HG02759 (cell line): ENCODE measurements at regions not wholly inside any gene's neighbourhood (a gene's known extent, or its start where the extent isn't known, plus 50 kb on each side); places are given as distances from the start of the nearest gene placed in this dataset.
"Not testable (repeated sequence)": the region's sequence is repeated elsewhere in the genome, so short reads cannot be mapped to it uniquely, and the experiment has no call there.

Source experiments
- ATAC-seq: cut with Tn5 transposase; IDR thresholded peaks from one replicate; pipeline ENCODE4 v1.9.1; 2021; ENCODE audit warnings: mild to moderate bottlenecking, moderate library complexity; ENCODE audit not compliant: unreplicated experiment

GRCh38 chr19:28578786-28579505 is 634.0 kb downstream of the UQCRFS1 start:
- no peak for ATAC-seq

GRCh38 chr19:28578208-28578607 is 634.7 kb downstream of the UQCRFS1 start:
- ATAC-seq = no peak

GRCh38 chr19:28577666-28578065 is 635.3 kb downstream of the UQCRFS1 start:
- no peak for ATAC-seq

- ATAC-seq = no peak
Measured at GRCh38 chr19:28577233-28577632, 635.7 kb downstream of the UQCRFS1 start.

GRCh38 chr19:28575816-28576215 is 637.1 kb downstream of the UQCRFS1 start:
- ATAC-seq = no peak

GRCh38 chr19:28575312-28575711 is 637.6 kb downstream of the UQCRFS1 start:
- not testable (repeated sequence) for ATAC-seq

GRCh38 chr19:28574212-28574611 is 638.7 kb downstream of the UQCRFS1 start:
- no peak for ATAC-seq

- no peak for ATAC-seq
Measured at GRCh38 chr19:28569132-28570131, 643.5 kb downstream of the UQCRFS1 start.

- no peak for ATAC-seq
Measured at GRCh38 chr19:28567834-28568233, 645.1 kb downstream of the UQCRFS1 start.

- no peak for ATAC-seq
Measured at GRCh38 chr19:28563964-28564921, 648.7 kb downstream of the UQCRFS1 start.

GRCh38 chr19:28560786-28561185 is 652.2 kb downstream of the UQCRFS1 start:
- ATAC-seq = no peak

- ATAC-seq = no peak
Measured at GRCh38 chr19:28558783-28559182, 654.2 kb downstream of the UQCRFS1 start.

GRCh38 chr19:28556371-28556770 is 656.6 kb downstream of the UQCRFS1 start:
- ATAC-seq = no peak

- no peak for ATAC-seq
Measured at GRCh38 chr19:28555317-28555716, 657.6 kb downstream of the UQCRFS1 start.

GRCh38 chr19:28554321-28555091 is 658.4 kb downstream of the UQCRFS1 start:
- ATAC-seq = no peak

GRCh38 chr19:28553764-28554163 is 659.2 kb downstream of the UQCRFS1 start:
- ATAC-seq = no peak

- no peak for ATAC-seq
Measured at GRCh38 chr19:28553005-28553404, 659.9 kb downstream of the UQCRFS1 start.

GRCh38 chr19:28549680-28550277 is 663.2 kb downstream of the UQCRFS1 start:
- ATAC-seq = no peak

- no peak for ATAC-seq
Measured at GRCh38 chr19:28546148-28546685, 666.7 kb downstream of the UQCRFS1 start.
